Adipose tissue (tissue), 3 donors: ENCODE measurements at regions not wholly inside any gene's neighbourhood (a gene's known extent, or its start where the extent isn't known, plus 50 kb on each side); places are given as distances from the start of the nearest gene placed in this dataset.
"Not testable (repeated sequence)": the region's sequence is repeated elsewhere in the genome, so short reads cannot be mapped to it uniquely, and the experiment has no call there.

Source experiments
- H3K27ac ChIP-seq: one replicate; pipeline ENCODE4 v1.5.1; 2013; ENCODE audit warnings: low read depth, low read length
- WGBS, 3 donors: extraction: QIAGEN DNeasy Blood & Tissue Kit; methylation state at CpG; one replicate each; pipeline ENCODE4 v1.1.7; 2013; 5-methylcytosine and 5-hydroxymethylcytosine counted together
- donor health status: healthy with polysubstance abuse.
- donor health status: Bipolar disorder and iron deficiency.
- donor health status: healthy.

DNA sequence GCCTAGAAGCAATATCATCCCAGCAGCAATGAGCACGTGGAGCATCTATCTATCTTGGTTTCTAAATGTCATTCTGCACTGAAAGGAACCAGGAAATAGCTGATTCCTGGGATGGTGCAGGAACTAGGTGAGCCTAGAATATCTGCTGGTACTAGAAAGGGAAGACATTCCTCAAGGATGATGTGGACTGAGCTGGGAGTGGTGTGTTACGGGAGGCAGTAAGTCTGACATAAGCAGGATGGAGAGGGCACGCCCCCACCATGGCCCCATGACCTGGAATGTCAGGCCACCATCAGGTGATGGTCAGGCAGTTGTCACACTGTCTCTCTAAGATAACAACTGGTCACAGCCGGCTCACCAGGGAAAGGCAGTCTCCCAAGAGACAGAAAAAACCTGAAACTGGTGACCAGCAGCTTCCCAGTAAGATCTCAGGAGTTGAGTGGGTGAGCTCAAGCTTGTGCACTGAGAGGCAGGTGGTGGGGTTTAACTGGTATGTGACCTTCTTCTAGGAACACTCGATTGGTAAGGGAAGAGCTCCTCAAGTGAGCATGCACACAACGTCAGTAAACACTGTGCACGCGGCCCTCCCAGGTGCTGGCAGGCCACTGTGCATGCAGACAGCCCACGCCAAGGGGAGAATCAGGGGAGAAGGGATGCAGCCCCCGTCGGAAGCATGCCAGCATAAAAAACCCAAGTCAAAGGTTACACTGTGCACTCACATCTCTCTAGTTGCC, 148.7 kb downstream of the ADSS2 start:
- H3K27ac ChIP-seq, result no peak overlapping the region
- 52 to 75% (median 63%) methylated on average over 11 of the region's 11 CpGs for WGBS, 3 donors

GRCh38 chr1:244303610-244303969, 148.1 kb downstream of the ADSS2 start:
- 71 to 78% (median 76%) methylated on average over 5 of the region's 5 CpGs for WGBS, 3 donors
- no peak overlapping the region for H3K27ac ChIP-seq

- H3K27ac ChIP-seq, result no peak overlapping the region
- WGBS, 3 donors, result 82 to 84% (median 83%) methylated on average over 11 of the region's 11 CpGs
These were observed 147.6 kb downstream of the ADSS2 start for GRCh38 chr1:244304156-244304555.

DNA sequence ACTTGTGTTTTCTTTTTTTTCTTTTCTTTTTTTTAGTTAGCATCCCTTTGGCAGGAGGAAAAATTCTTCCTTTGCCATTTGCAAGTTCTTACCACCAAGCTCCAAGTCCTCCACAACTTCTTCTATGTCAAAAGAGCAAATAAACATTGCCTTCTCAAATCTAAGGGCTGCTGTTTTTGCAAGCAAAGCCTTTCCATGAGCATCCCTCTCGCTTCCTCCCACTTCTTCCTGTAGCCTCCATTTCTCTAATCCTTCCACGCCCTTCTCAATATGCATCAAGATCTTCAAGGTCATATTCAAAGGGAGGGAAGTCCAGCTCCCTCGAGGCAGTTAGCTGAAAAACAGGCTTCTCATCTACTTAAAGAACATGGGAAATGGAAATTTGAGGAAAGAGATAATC, 147.1 kb downstream of the ADSS2 start:
- H3K27ac ChIP-seq, result no peak overlapping the region
- WGBS, 3 donors, result 66 to 71% (median 67%) methylated on average over 3 of the region's 3 CpGs

- H3K27ac ChIP-seq, result no peak overlapping the region
- 51 to 93% (median 85%) methylated on average over 4 of the region's 4 CpGs for WGBS, 3 donors
These were observed 145.8 kb downstream of the ADSS2 start for GRCh38 chr1:244305776-244306341.

GRCh38 chr1:244306544-244306943, 145.2 kb downstream of the ADSS2 start:
- 94 to 100% (median 97%) methylated on average over 2 of the region's 2 CpGs for WGBS, 3 donors
- no peak overlapping the region for H3K27ac ChIP-seq

DNA sequence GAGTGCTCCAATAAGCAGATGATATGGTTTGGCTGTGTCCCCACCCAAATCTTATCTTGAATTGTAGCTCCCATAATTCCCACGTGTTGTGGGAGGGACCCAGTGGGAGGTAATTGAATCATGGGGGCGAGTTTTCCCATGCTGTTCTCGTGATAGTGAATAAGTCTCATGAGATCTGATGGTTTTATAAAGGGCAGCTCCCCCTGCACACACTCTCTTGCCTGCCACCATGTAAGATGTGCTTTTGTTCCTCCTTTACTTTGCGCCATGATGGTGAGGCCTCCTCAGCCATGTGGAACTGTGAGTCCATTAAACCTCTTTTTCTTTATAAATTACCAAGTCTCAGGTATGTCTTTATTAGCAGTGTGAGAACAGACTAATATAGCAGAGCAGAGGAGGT, 142.5 kb downstream of the ADSS2 start:
- not testable (repeated sequence) for H3K27ac ChIP-seq
- 89 to 91% (median 90%) methylated on average over 4 of the region's 4 CpGs for WGBS, 3 donors

DNA sequence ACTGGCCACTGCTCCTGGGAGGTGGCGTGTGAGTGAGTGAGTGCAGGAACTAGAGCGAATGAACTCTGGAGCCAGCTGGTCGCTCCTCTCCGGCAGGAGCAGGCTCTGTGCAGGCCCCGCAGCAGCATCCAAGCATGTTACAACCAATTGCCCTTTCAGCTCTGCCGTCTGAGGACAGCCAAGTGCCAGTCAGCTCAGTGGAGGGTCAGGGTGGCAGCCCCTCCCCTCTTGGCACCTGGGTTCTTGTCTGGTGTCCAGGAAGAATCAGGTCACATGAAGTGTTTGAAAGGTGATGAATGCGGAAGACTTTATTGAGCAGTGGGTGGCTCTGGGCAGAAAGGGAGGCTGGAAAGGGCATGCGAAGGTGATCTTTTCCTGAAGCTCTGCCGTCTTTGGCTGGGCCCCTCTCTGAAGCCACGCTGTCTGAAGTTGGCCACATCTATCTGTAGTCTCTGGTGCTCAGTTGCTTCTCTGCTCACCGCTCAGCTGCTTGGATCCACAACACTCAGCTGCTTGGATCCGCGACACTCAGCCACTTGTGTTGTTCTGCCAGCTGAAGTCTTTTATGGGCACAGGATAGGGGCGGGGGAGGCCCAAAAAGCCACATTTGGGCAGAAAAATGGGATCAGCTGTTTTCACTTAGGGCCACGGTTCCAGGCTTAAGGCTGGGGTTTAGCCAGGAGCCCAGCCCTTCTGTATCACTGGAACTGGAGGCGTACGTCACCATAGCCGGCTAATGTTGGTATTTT, 139.8 kb downstream of the ADSS2 start:
- 89 to 93% (median 92%) methylated on average over 18 of the region's 18 CpGs for WGBS, 3 donors
- H3K27ac ChIP-seq, result no peak overlapping the region

GRCh38 chr1:244313346-244313745, 138.4 kb downstream of the ADSS2 start:
- H3K27ac ChIP-seq, result no peak overlapping the region
- WGBS, 3 donors, result 75 to 82% (median 81%) methylated on average over 9 of the region's 9 CpGs

GRCh38 chr1:244314921-244315559, 136.7 kb downstream of the ADSS2 start:
- no peak overlapping the region for H3K27ac ChIP-seq

GRCh38 chr1:244315996-244316395, 135.7 kb downstream of the ADSS2 start:
- H3K27ac ChIP-seq, result no peak overlapping the region
- WGBS, 3 donors, result 93 to 99% (median 98%) methylated on average over 4 of the region's 4 CpGs

More at GRCh38 chr1:244314921-244315559, 136.7 kb downstream of the ADSS2 start:
- WGBS, 3 donors, result 42 to 58% (median 51%) methylated on average over 8 of the region's 8 CpGs

GRCh38 chr1:244316407-244316806, 135.3 kb downstream of the ADSS2 start:
- no peak overlapping the region for H3K27ac ChIP-seq
- 89 to 93% (median 91%) methylated on average over 6 of the region's 6 CpGs for WGBS, 3 donors

DNA sequence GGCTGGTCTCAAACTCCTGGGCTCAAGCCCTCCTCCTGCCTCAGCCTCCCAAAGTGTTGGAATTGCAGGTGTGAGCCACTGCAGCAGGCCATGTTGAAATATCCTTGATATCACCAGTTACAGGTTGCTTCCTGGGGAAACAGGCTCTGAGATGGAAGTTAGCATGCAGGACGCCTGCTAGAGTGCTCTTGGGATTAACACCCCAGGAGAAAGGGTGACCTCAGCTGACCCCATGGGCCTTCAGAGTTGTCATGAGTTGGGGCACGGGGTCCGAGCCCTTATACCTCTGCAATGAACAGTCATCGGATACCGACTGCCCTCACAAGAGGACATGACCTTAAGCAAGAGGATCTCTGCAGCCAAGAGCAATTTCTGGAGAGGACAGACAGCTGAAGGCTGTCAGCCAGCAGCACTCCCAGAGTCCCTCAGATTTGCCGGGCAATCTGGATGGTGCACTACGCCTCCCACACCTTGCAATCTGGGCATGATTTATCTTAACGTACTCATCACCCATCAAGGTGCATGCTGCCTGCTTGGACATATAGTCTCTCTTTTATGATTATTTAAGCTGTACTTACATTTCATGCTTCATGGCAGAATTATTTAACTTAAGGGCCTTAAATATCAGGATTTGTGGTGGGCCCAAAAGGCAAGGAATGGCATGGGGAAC, 134.6 kb downstream of the ADSS2 start:
- no peak overlapping the region for H3K27ac ChIP-seq
- WGBS, 3 donors, result 56 to 78% (median 61%) methylated on average over 8 of the region's 8 CpGs

DNA sequence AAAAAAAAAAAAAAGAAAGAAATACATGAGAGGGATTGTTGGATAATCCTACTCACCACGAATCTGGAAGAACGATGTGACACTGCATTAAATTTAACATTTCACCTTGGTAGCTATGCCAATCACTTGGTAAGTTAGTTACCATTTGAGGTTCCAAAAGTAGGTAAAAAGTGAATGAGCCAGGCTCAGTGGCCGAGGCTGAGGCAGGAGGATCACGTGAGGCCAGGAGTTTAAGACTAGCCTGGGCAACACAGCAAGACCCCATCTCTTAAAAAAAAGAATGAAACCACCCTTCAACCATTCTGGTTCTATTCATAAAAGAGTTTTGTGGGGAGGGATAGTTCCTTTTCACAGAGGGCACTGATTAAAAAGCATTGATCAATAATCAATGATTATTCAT, 133.6 kb downstream of the ADSS2 start:
- no peak overlapping the region for H3K27ac ChIP-seq
- WGBS, 3 donors, result 93 to 97% (median 96%) methylated on average over 4 of the region's 4 CpGs

GRCh38 chr1:244318512-244318911, 133.2 kb downstream of the ADSS2 start:
- no peak overlapping the region for H3K27ac ChIP-seq

DNA sequence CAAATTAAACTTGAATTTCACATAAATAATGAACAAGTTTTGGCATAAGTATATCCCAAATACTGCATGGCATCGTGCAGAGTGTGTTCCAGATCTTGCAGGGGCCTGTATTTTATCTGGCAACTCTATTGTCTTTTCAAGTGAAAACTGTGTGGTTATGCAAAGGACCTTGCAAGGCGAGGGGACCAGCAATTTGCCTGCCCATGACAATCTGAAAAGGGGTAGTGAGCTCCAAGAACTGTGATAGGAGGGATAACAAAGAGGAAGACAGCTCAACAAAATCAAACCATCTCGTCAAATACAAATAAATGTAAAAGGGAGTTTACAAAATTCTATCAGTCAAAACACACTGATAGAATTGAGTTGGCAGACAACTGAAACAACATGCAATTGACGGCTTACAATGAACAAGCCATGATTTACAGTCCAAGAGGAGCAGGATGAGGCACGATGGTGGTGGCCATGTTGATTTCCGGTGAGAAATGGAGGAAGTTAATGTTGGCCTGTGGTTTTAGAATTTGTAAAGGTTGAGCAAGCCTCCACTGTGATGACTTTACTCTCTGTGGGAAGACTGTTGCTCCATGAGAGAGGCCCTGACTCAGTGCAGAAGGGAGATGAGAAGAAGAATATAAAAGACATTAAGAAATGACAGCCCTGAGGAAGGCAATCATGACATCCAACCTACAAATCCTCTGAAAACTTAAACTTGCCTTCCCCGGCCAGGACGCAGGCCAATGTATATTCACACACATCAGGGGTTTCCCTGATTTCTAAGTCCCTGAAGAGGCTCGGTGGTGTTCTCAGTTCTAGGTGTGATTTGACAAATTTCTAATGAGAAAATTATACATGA, 132.2 kb downstream of the ADSS2 start:
- H3K27ac ChIP-seq, result no peak overlapping the region

More at GRCh38 chr1:244318512-244318911, 133.2 kb downstream of the ADSS2 start:
- WGBS, 3 donors, result 89 to 90% (median 89%) methylated on average over 5 of the region's 5 CpGs

DNA sequence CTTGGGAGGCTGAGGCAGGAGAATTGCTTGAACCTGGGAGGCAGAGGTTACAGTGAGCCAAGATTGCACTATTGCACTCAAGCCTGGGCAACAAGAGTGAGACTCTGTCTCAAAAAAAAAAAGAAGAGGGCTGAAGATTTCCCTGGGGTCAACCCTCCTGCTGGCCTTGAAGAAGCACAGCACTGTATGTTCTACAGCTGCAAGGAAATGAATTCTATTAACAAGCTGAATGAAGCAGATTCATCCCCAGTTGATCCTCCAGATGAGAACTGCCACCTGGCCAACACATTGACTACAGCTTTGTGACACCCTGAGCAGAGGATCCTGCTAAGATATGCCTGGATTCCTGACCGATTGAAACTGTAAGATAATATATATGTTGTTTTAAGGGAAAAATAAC, 129.5 kb downstream of the ADSS2 start:
- H3K27ac ChIP-seq, result no peak overlapping the region
- WGBS, 3 donors, result 63 to 92% (median 89%) methylated on average over 1 of the region's 1 CpG

More for the DNA sequence above, 132.2 kb downstream of the ADSS2 start:
- 52 to 85% (median 58%) methylated on average over 9 of the region's 9 CpGs for WGBS, 3 donors
